ENCODE measurements at regions not wholly inside any gene's neighbourhood (a gene's known extent, or its start where the extent isn't known, plus 50 kb on each side); places are given as distances from the start of the nearest gene placed in this dataset.

DNA sequence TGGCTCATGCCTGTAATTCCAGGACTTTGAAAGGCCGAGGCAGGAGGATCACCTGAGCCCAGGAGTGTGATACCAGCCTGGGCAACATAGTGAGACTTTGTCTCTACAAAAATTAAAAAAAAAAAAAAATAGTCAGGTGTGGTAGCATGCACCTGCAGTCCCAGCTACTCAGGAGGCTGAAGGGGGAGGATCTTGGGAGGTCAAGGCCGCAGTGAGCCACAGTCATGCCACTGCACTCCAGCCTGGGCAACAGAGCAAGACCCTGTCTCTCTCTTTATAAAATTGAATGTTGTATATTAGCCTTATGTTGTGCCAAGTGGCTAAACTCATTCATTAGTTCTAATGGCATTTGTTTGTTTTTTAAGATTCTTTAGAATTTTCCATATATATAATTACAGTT, 207.7 kb upstream of the COPS8 start:
- no peaks in the 10 kb centered on the region for H3K36me3 ChIP-seq (replicated peaks; ENCODE audit: insufficient read depth, low read depth)
- no peaks in the 10 kb centered on the region for H4K20me1 ChIP-seq (ENCODE audit: insufficient read depth, poor library complexity, severe bottlenecking)
- H3K79me2 ChIP-seq: no peaks in the 10 kb centered on the region
- no peaks in the 10 kb centered on the region for H3K9me3 ChIP-seq (ENCODE audit: low read depth)
- H2AFZ ChIP-seq: no peak overlapping the region
- H3K27me3 ChIP-seq: no peaks in the 10 kb centered on the region
- H3K9me2 ChIP-seq (replicated peaks; ENCODE audit: insufficient read depth): no peaks in the 10 kb centered on the region
- H3K27ac ChIP-seq: no peak overlapping the region
- TF ChIP-seq, protein P1, sequence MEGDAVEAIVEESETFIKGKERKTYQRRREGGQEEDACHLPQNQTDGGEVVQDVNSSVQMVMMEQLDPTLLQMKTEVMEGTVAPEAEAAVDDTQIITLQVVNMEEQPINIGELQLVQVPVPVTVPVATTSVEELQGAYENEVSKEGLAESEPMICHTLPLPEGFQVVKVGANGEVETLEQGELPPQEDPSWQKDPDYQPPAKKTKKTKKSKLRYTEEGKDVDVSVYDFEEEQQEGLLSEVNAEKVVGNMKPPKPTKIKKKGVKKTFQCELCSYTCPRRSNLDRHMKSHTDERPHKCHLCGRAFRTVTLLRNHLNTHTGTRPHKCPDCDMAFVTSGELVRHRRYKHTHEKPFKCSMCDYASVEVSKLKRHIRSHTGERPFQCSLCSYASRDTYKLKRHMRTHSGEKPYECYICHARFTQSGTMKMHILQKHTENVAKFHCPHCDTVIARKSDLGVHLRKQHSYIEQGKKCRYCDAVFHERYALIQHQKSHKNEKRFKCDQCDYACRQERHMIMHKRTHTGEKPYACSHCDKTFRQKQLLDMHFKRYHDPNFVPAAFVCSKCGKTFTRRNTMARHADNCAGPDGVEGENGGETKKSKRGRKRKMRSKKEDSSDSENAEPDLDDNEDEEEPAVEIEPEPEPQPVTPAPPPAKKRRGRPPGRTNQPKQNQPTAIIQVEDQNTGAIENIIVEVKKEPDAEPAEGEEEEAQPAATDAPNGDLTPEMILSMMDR (IDR thresholded peaks at IDR 0.05; ENCODE audit: poor library complexity): no peak
- H3K4me1 ChIP-seq (ENCODE audit: insufficient read depth): peaks cover 4% of the 10 kb centered on the region
- WGBS (ENCODE audit: low lambda C conversion rate, missing lambda C conversion rate): 97% methylated on average over 2 of the region's 2 CpGs
- H3K4me3 ChIP-seq: no peak overlapping the region
- no peak overlapping the region for H3K4me2 ChIP-seq
- no peak for DNase-seq (ENCODE audit: low spot score)

DNA sequence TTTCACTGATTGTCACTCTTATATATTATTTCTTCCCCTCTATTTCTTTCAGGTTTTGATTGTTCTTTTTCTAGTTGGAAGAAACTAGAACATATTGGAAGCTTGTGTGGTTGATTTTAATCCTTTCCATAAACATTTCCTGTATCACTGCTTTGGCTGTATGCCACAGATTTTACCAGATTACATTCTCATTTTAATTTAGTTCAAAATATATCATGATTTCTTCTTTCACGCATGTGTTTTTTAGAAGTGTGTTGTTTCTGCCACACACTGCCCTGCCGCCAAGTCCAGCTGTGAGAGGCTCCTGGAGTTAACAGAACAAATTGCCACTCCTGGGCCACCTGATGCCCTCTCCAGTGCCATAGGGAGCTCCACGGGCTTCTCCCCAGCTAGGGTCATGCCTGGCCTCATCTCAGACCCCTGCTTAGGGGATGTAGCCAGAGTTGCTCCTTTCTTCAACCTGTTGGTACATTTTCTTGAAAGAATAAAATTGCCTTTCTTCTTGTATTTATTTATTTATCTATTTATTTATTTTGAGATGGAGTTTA, 206.2 kb upstream of the COPS8 start:
- H3K27ac ChIP-seq: no peak overlapping the region
- no peaks in the 10 kb centered on the region for H3K36me3 ChIP-seq (replicated peaks; ENCODE audit: insufficient read depth, low read depth)
- H3K79me2 ChIP-seq: no peaks in the 10 kb centered on the region
- H3K27me3 ChIP-seq: no peaks in the 10 kb centered on the region
- no peaks in the 10 kb centered on the region for H3K9me2 ChIP-seq (replicated peaks; ENCODE audit: insufficient read depth)
- no peak overlapping the region for H3K4me2 ChIP-seq
- WGBS (ENCODE audit: low lambda C conversion rate, missing lambda C conversion rate): 85% methylated on average over 3 of the region's 3 CpGs
- DNase-seq (ENCODE audit: low spot score): no peak
- no peaks in the 10 kb centered on the region for H4K20me1 ChIP-seq (ENCODE audit: insufficient read depth, poor library complexity, severe bottlenecking)
- no peak overlapping the region for H3K4me3 ChIP-seq
- peaks cover 4% of the 10 kb centered on the region for H3K4me1 ChIP-seq (ENCODE audit: insufficient read depth)
- H3K9me3 ChIP-seq (ENCODE audit: low read depth): no peaks in the 10 kb centered on the region
- H2AFZ ChIP-seq: no peak overlapping the region
- TF ChIP-seq EZH2 (IDR thresholded peaks at IDR 0.05; ENCODE audit: borderline replicate concordance) (no peak), EZH2phosphoT487 (IDR thresholded peaks at IDR 0.05; ENCODE audit: low read depth, severe bottlenecking, unreplicated experiment) (no peak)
- TF ChIP-seq, protein P1 (IDR thresholded peaks at IDR 0.05; ENCODE audit: poor library complexity): no peak

DNA sequence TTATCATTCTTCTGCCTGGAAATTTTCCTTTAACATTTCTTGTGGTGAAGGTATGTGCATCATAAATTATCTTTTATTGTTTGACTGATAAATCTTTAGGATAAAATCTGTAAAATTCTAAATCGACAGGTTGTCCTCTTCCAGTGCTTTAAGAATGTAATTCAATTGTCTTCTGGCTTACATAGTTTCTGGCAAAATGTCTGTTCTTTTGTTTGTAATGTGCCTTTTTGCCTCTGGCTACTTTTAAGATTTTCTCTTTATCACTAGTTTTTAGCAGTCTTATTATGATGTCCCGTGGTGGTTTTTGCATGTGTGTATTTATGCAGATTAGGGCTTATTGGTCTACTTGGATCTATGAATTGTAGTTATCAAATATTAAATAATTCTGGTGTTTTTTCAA, 203.6 kb upstream of the COPS8 start:
- Histone ChIP-seq H3K27me3 (no peaks in the 10 kb centered on the region), H3K27ac (no peak overlapping the region), H3K4me1 (ENCODE audit: insufficient read depth) (no peaks in the 10 kb centered on the region), H4K20me1 (ENCODE audit: insufficient read depth, poor library complexity, severe bottlenecking) (no peaks in the 10 kb centered on the region), H3K4me2 (no peak overlapping the region), H3K4me3 (no peak overlapping the region), H3K9me2 (replicated peaks; ENCODE audit: insufficient read depth) (no peaks in the 10 kb centered on the region), H3K36me3 (replicated peaks; ENCODE audit: insufficient read depth, low read depth) (no peaks in the 10 kb centered on the region), H2AFZ (no peak overlapping the region), H3K9me3 (ENCODE audit: low read depth) (no peaks in the 10 kb centered on the region), H3K79me2 (no peaks in the 10 kb centered on the region)
- 85% methylated on average over 2 of the region's 2 CpGs for WGBS (ENCODE audit: low lambda C conversion rate, missing lambda C conversion rate)
- no peak for DNase-seq (ENCODE audit: low spot score)
- TF ChIP-seq EZH2 (IDR thresholded peaks at IDR 0.05; ENCODE audit: borderline replicate concordance) (no peak), EZH2phosphoT487 (IDR thresholded peaks at IDR 0.05; ENCODE audit: low read depth, severe bottlenecking, unreplicated experiment) (no peak)
- TF ChIP-seq, protein P1 (IDR thresholded peaks at IDR 0.05; ENCODE audit: poor library complexity): no peak

DNA sequence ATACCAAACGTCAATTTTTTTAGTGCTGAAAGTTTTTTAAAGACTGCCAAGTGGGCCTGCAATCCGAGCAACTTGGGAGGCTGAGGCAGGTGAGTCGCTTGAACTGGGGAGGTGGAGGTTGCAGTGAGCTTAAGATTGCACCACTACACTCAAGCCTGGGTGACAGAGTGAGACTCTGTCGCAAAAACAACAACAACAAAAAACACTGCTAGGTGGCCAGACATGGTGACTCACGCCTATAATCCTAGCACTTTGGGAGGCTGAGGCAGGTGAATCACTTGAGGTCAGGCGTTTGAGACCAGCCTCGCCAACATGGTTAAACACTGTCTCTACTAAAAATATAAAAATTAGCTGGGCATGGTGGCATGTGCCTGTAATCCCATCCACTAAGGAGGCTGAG, 202.8 kb upstream of the COPS8 start:
- Histone ChIP-seq H3K4me1 (ENCODE audit: insufficient read depth) (peaks cover 3% of the 10 kb centered on the region), H3K4me2 (no peak overlapping the region), H2AFZ (no peak overlapping the region), H3K27me3 (no peaks in the 10 kb centered on the region), H4K20me1 (ENCODE audit: insufficient read depth, poor library complexity, severe bottlenecking) (no peaks in the 10 kb centered on the region), H3K36me3 (replicated peaks; ENCODE audit: insufficient read depth, low read depth) (no peaks in the 10 kb centered on the region), H3K4me3 (no peak overlapping the region), H3K9me3 (ENCODE audit: low read depth) (no peaks in the 10 kb centered on the region), H3K27ac (no peak overlapping the region), H3K79me2 (no peaks in the 10 kb centered on the region), H3K9me2 (replicated peaks; ENCODE audit: insufficient read depth) (no peaks in the 10 kb centered on the region)
- no peak for TF ChIP-seq EZH2phosphoT487 (IDR thresholded peaks at IDR 0.05; ENCODE audit: low read depth, severe bottlenecking, unreplicated experiment)
- TF ChIP-seq EZH2 (IDR thresholded peaks at IDR 0.05; ENCODE audit: borderline replicate concordance): no peak
- TF ChIP-seq, protein P1 (IDR thresholded peaks at IDR 0.05; ENCODE audit: poor library complexity): no peak
- DNase-seq (ENCODE audit: low spot score): no peak
- WGBS (ENCODE audit: low lambda C conversion rate, missing lambda C conversion rate): 91% methylated on average over 7 of the region's 7 CpGs
